ENCODE measurements at regions not wholly inside any gene's neighbourhood (a gene's known extent, or its start where the extent isn't known, plus 50 kb on each side); places are given as distances from the start of the nearest gene placed in this dataset.

DNA sequence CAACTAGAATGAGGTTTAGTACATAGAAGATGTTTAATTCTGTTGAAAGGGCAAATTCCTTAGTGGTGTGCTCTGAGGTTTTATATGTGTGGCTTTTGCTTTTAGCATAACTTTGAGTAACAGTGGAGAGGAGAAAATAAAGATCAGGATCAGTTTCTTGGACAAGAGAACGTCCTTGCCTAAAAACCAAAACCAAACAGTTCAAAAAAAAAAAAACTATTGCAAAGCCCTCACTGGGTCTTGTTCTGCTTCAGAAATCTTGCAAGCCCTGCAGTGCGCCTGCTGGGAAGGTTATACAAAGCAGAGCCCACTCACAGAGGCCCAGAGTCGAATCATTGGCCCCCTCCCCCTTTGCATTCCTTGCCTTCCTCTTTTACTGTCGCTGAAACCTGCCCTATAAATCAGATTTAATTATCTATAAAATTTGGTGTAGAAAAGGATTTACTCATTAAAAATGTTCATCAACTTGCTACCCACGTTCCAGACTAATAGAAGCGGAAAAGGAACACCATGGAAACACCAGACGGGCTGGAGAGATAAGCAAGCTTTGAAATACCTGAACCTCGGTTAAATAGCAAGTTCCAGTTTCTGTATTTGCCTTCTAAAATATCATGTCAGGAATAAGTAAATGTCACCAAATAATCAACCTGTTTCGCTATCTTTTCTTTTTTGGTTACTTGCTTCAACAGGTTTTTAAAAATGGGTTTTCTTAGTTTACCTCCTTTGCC is 201.6 kb upstream of the PTBP2 start:
- TF ChIP-seq, protein P1, sequence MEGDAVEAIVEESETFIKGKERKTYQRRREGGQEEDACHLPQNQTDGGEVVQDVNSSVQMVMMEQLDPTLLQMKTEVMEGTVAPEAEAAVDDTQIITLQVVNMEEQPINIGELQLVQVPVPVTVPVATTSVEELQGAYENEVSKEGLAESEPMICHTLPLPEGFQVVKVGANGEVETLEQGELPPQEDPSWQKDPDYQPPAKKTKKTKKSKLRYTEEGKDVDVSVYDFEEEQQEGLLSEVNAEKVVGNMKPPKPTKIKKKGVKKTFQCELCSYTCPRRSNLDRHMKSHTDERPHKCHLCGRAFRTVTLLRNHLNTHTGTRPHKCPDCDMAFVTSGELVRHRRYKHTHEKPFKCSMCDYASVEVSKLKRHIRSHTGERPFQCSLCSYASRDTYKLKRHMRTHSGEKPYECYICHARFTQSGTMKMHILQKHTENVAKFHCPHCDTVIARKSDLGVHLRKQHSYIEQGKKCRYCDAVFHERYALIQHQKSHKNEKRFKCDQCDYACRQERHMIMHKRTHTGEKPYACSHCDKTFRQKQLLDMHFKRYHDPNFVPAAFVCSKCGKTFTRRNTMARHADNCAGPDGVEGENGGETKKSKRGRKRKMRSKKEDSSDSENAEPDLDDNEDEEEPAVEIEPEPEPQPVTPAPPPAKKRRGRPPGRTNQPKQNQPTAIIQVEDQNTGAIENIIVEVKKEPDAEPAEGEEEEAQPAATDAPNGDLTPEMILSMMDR (IDR thresholded peaks at IDR 0.05; ENCODE audit: low read depth, low read length) = no peak
- no peak for TF ChIP-seq EZH2phosphoT487 (IDR thresholded peaks at IDR 0.05; ENCODE audit: low read depth)
